Esophagus squamous epithelium (tissue), 5 donors: ENCODE measurements at regions not wholly inside any gene's neighbourhood (a gene's known extent, or its start where the extent isn't known, plus 50 kb on each side); places are given as distances from the start of the nearest gene placed in this dataset.
A peak's percentile ranks its signal among the peaks of the same experiment; 100 is the strongest.

Source experiments
- DNase-seq: peaks from one replicate; lab custom pipeline; 2025; lab: John Stamatoyannopoulos, UW
- H3K27ac ChIP-seq, 4 donors: fragments of 200-600 bp; sonication (generic); one replicate each; pipeline ENCODE4 v1.5.1; 2016 to 2019; ENCODE audit warnings: mild to moderate bottlenecking in 1 of 4
- H3K27me3 ChIP-seq, 4 donors: fragments of 200-600 bp; sonication (generic); 1 replicate in 3 of 4; 2 replicates in 1 of 4; pipeline versions ENCODE4 v1.5.1 to v1.6.0; 2017 to 2021; ENCODE audit warnings: antibody characterized with exemption in 1 of 4
- H3K36me3 ChIP-seq, 3 donors: fragments of 200-600 bp; sonication (generic); one replicate each; pipeline ENCODE4 v1.5.1; 2016 to 2019
- H3K4me1 ChIP-seq, 3 donors: fragments of 200-600 bp; sonication (generic); one replicate each; pipeline ENCODE4 v1.5.1; 2017 to 2019
- H3K4me3 ChIP-seq, 4 donors: fragments of 200-600 bp; sonication (generic); 1 replicate in 3 of 4; 2 replicates in 1 of 4; pipeline ENCODE4 v1.5.1; 2016 to 2019; ENCODE audit warnings: mild to moderate bottlenecking in 2 of 4, moderate library complexity in 1 of 4
- H3K9me3 ChIP-seq, 3 donors: fragments of 200-600 bp; sonication (generic); one replicate each; pipeline ENCODE4 v1.5.1; 2016 to 2019
- CTCF ChIP-seq, 6 experiments: fragments of 450-650 bp in 4 of 6; fragments of 200-600 bp in 2 of 6; sonication (generic) in 2 of 6; IDR thresholded peaks; one replicate each; pipeline ENCODE4 v1.5.1; 2016 to 2019; ENCODE audit warnings: antibody characterized with exemption in 6 of 6, mild to moderate bottlenecking in 4 of 6, moderate library complexity in 4 of 6
- POLR2A ChIP-seq, 4 donors: fragments of 450-650 bp; IDR thresholded peaks; one replicate each; pipeline ENCODE4 v1.6.1; 2017; ENCODE audit warnings: antibody characterized with exemption in 4 of 4, mild to moderate bottlenecking in 4 of 4, moderate library complexity in 3 of 4
- WGBS, 2 donors: methylation state at CpG; one replicate each; pipeline ENCODE4 v1.1.5; 2018; 5-methylcytosine and 5-hydroxymethylcytosine counted together
- intact Hi-C: fragments of 100-400 bp; cut with DNase I; formaldehyde crosslinking; loops from one replicate; pipeline ENCODE4 v1.15.0; 2022
- donor health status: DM: yes; HTN: yes; CAD: no.

GRCh38 chr9:116087751-116088194, 65.8 kb upstream of the PAPPA start:
- peaks cover 0 to 14% (median 10%) of the 10 kb centered on the region in 3 donors for H3K4me1 ChIP-seq
- H3K27ac ChIP-seq: peak overlapping the region in 1 of 4 donors; percentile 7
- H3K9me3 ChIP-seq: no peaks in the 10 kb centered on the region
- H3K4me3 ChIP-seq: no peak overlapping the region
- H3K36me3 ChIP-seq: no peaks in the 10 kb centered on the region
- no peaks in the 10 kb centered on the region for H3K27me3 ChIP-seq
- intact Hi-C loops: no loop called here
- WGBS, 2 donors: 33% methylated on average over 3 of the region's 3 CpGs
- TF ChIP-seq CTCF (IDR thresholded peaks at IDR 0.05): no peak
- no peak for TF ChIP-seq POLR2A (IDR thresholded peaks at IDR 0.05)
- DNase-seq: no peak

GRCh38 chr9:116088396-116088795, 65.2 kb upstream of the PAPPA start:
- H3K27me3 ChIP-seq: no peaks in the 10 kb centered on the region
- 67 to 76% methylated on average over 3 to 4 of the region's 4 CpGs for WGBS, 2 donors
- intact Hi-C loops: no loop called here
- H3K9me3 ChIP-seq: no peaks in the 10 kb centered on the region
- no peak for TF ChIP-seq CTCF (IDR thresholded peaks at IDR 0.05)
- TF ChIP-seq POLR2A (IDR thresholded peaks at IDR 0.05): no peak
- H3K27ac ChIP-seq: no peak overlapping the region
- no peaks in the 10 kb centered on the region for H3K36me3 ChIP-seq
- H3K4me1 ChIP-seq: peaks cover 0 to 14% (median 10%) of the 10 kb centered on the region in 3 donors
- H3K4me3 ChIP-seq: no peak overlapping the region
- DNase-seq: no peak

GRCh38 chr9:116090030-116090770, 63.4 kb upstream of the PAPPA start:
- H3K27me3 ChIP-seq: no peaks in the 10 kb centered on the region
- no peaks in the 10 kb centered on the region for H3K9me3 ChIP-seq
- no peaks in the 10 kb centered on the region for H3K36me3 ChIP-seq
- TF ChIP-seq POLR2A (IDR thresholded peaks at IDR 0.05) (no peak), CTCF (IDR thresholded peaks at IDR 0.05) (no peak)
- 73 to 100% methylated on average over 1 of the region's 1 CpG for WGBS, 2 donors
- H3K4me1 ChIP-seq: peaks cover 0 to 14% (median 10%) of the 10 kb centered on the region in 3 donors
- H3K27ac ChIP-seq: no peak overlapping the region
- no peak for DNase-seq
- intact Hi-C loops: no loop called here
- no peak overlapping the region for H3K4me3 ChIP-seq

GRCh38 chr9:116094846-116095245, 58.7 kb upstream of the PAPPA start:
- Histone ChIP-seq H3K4me3 (no peak overlapping the region), H3K27me3 (peaks cover 0 to 6% (median 0%) of the 10 kb centered on the region in 4 donors), H3K9me3 (no peaks in the 10 kb centered on the region), H3K27ac (no peak overlapping the region), H3K4me1 (peaks cover 0 to 5% (median 0%) of the 10 kb centered on the region in 3 donors), H3K36me3 (no peaks in the 10 kb centered on the region)
- intact Hi-C loops: no loop called here
- DNase-seq: no peak
- TF ChIP-seq CTCF (IDR thresholded peaks at IDR 0.05) (no peak), POLR2A (IDR thresholded peaks at IDR 0.05) (no peak)

- TF ChIP-seq POLR2A (IDR thresholded peaks at IDR 0.05): no peak
- no peak for TF ChIP-seq CTCF (IDR thresholded peaks at IDR 0.05)
- peaks cover 0 to 11% (median 0%) of the 10 kb centered on the region in 3 donors for H3K4me1 ChIP-seq
- no peak for DNase-seq
- H3K27ac ChIP-seq: no peak overlapping the region
- H3K4me3 ChIP-seq: no peak overlapping the region
- no peaks in the 10 kb centered on the region for H3K9me3 ChIP-seq
- intact Hi-C loops: no loop called here
- no peaks in the 10 kb centered on the region for H3K36me3 ChIP-seq
- 42 to 61% methylated on average over 2 of the region's 2 CpGs for WGBS, 2 donors
- peaks cover 0 to 6% (median 0%) of the 10 kb centered on the region in 4 donors for H3K27me3 ChIP-seq
These were observed 58.2 kb upstream of the PAPPA start for GRCh38 chr9:116095403-116095802.
